GM18873 (cell line): ENCODE measurements at regions not wholly inside any gene's neighbourhood (a gene's known extent, or its start where the extent isn't known, plus 50 kb on each side); places are given as distances from the start of the nearest gene placed in this dataset.

Source experiments
- ATAC-seq: cut with Tn5 transposase; IDR thresholded peaks from one replicate; pipeline ENCODE4 v1.9.1; 2021; ENCODE audit warnings: mild to moderate bottlenecking, moderate library complexity, moderate number of reproducible peaks; ENCODE audit not compliant: unreplicated experiment, low FRiP score

GRCh38 chr5:145157841-145158240 lies 677.3 kb downstream of the PRELID2 start:
- ATAC-seq = no peak

- no peak for ATAC-seq
Measured at GRCh38 chr5:145141534-145141933, 693.6 kb downstream of the PRELID2 start.

DNA sequence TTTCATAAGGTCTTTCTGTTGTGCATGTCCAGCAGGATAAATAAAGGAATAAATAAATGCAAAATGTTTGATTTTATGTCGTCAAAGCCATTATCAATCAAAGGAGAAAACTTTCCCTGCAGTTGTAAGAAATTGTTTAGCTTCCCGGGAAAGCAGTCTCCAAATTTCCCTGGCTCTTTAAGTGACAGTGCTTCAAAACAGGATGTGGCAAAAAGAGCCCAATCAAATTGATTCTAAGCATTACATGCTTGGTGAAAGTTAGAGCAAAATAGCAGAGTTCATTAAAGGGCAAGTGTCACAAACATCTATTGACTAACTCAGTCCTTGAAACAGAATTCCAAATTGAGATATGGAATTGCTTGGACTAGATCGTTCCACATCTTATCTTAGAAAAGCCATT lies 704.1 kb downstream of the PRELID2 start:
- no peak for ATAC-seq

- no peak for ATAC-seq
Measured at GRCh38 chr5:145129797-145130196, 705.3 kb downstream of the PRELID2 start.

DNA sequence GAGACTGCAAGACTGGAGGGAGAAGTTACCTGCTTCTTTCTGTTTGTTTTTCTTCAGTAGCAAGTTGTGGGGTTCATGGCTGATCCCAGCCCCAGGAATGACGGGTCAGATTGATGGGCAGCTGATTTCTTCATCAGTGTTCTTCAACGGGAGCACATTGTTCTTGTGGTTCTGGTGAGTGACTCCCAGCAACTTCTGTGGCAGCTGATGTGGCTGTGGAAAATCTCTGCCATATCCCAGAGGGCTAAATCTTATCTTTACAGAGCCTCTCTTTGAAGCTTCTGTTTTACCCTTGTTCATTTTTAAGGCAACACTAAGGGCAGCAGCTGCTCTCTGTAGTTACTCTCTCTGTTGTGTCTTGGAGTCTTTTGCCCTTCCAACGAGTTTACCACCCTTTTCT lies 710.3 kb downstream of the PRELID2 start:
- no peak for ATAC-seq

DNA sequence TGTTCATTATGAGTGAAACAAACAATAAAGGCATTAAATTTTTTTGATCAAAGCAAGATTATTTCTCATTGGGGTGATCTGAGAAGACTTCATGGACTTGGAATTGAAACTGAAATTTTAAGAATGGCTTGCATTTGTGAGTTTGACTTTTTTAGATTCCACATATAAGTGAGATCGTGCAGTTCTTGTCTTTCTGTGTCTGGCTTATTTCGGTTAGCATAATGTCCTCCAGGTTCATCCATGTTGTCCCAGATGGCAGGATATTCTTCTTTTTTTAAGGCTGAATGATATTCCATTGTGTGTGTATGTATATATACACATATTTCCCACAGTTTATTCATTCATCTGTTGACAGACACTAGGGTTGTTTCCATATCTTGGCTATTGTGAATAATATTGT lies 716.5 kb downstream of the PRELID2 start:
- ATAC-seq = no peak

- no peak for ATAC-seq
Measured at GRCh38 chr5:145118127-145118526, 717.0 kb downstream of the PRELID2 start.

DNA sequence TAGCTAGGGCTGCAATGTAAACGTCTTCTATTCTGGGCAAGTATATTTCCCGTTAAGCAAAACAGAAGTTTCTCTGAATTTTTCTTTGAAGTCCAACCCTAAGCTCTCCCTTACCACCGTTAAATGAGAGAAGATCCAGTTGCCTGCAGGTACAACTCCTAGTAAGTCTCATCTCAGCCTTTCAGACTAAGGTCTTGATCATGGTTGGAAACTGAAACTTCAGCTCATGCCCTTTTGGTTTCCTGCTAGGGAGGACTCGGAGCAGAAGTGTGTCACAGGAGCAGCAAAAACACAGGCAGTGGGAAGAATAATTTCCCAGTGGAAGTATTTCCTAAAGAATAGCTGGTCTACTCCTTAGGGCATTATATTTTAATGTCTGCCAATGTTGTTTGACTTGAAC lies 717.9 kb downstream of the PRELID2 start:
- no peak for ATAC-seq

- ATAC-seq = no peak
Measured at GRCh38 chr5:145111420-145111819, 723.7 kb downstream of the PRELID2 start.

DNA sequence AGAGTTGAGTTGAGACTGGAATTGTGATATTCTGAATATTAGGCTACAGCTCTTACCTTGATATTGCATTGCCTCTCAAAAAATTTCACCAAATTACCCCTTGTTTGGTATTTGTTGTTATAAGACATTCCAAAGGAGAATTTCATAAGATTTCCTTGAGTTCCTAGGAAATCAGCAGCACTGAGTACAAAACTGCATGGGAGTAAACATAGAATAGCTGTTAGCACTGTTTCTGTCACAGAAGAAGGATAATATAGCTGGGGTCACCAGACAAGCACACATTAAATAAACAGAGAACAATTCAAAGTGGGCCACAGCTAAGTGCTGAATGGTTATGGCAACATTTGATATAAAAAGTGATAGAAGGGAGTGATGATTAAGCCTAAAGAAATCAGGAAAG lies 724.3 kb downstream of the PRELID2 start:
- no peak for ATAC-seq

- no peak for ATAC-seq
Measured at GRCh38 chr5:145110181-145110580, 725.0 kb downstream of the PRELID2 start.

- no peak for ATAC-seq
Measured at GRCh38 chr5:145105384-145105783, 729.8 kb downstream of the PRELID2 start.

DNA sequence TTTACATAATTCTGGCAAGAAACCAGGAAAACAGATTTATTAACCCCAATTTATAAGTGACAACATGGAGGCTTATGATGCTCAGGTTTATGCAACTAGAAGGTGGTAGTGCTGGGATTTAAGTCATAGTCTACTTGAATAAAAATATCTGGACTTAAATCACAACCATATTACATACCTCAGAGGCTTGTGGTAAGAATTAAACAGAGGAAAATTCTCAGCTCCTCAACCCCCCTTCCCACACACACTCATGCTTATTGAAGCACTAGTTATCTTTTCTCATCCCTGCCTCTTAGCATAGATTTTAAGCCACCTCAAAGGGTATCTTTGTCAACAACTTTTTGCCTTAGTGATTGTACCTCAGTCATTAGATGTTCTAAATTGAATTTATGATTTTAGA lies 731.0 kb downstream of the PRELID2 start:
- ATAC-seq = no peak

DNA sequence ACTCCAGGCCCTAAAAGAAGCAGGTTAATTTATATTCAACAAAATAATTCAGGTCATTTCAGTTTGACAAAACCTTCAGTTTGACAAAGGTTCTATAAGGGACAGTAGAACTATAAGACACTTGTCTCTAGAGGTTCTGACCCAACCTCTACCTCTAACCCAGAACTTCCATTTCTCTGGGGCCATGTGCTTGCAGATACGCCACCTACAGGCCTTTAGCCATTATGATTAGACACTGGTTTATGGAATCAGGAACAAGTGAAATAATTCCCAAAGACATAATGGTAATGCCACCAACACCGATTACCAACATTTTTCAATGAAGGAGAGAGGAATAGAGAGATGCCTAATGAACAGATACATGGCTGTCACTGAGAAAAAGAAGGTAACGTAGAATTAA lies 733.9 kb downstream of the PRELID2 start:
- ATAC-seq = no peak

DNA sequence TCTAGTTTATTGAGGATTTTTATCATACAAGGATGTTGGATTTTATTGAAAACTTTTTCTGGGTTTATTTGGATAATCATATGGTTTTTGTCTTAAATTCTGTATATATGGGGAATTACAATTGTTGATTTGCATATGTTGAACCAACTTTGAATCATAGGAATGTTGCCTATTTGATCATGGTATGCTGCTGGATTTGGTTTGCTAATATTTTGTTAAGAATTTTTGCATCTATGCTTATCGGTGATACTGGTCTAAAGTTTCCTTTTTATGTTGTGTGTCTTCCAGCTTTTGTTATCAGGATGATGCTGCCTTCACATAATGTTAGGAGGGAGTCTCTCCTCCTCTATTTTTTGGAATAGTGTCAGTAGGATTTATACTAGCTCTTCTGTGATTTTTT lies 745.0 kb downstream of the PRELID2 start:
- ATAC-seq = no peak

GRCh38 chr5:145084834-145085233 lies 750.3 kb downstream of the PRELID2 start:
- ATAC-seq = no peak

DNA sequence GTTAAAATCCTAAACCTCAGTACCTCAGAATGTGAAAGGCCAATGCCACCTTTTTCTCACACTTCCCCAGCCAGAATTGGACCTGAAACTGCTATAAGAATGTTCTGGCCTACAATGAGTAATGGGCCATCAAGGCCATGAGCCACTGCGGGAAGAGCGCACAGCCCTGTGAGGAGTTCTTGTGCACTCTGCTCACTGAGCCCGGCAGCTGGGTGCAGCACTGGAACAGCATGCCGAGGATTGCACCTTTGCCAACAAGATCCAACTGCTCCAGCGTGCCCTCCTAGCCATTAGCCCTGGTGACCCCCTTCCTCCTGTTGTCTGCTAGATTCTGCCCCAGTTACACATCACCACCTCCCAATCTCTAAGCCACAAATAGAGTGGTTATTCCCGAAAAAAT lies 758.1 kb downstream of the PRELID2 start:
- no peak for ATAC-seq

- ATAC-seq = no peak
Measured at GRCh38 chr5:145076040-145076439, 759.1 kb downstream of the PRELID2 start.

DNA sequence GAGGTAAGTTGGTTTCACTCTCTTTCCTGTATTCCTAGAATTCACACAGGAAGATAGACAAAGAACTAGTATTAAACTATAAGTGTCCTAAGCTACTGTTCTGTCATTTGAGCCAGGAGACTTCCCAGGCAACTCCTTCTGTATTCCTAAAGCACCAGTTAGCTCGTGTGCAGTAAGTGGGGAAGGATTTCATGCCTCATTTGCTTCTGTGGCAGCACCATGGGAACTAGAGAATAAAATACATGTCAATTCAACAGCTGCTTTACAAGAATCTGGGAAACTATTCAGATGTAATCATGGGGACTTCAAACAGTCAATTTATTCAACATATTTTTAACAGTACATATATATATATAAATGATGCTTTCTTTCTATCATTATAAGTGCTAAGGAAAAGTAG lies 762.3 kb downstream of the PRELID2 start:
- ATAC-seq = no peak

DNA sequence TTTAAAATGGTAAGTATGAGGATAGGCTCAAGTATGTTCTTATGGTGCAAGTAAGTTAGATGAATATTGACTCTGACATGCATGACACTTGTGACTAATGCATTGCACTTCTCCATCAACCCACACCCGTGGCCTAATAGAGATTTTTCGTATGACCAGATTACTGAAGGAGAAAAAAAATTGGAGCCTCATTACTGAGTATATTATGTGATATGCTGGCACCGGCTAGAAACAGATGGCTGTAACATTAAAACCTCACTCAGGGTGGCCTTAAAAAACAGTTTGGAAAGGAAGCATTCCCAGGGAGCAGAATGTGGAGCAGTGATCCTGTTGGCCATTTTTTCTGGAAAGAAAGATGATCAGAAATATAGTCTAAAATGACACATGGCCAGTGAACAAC lies 766.4 kb downstream of the PRELID2 start:
- no peak for ATAC-seq

DNA sequence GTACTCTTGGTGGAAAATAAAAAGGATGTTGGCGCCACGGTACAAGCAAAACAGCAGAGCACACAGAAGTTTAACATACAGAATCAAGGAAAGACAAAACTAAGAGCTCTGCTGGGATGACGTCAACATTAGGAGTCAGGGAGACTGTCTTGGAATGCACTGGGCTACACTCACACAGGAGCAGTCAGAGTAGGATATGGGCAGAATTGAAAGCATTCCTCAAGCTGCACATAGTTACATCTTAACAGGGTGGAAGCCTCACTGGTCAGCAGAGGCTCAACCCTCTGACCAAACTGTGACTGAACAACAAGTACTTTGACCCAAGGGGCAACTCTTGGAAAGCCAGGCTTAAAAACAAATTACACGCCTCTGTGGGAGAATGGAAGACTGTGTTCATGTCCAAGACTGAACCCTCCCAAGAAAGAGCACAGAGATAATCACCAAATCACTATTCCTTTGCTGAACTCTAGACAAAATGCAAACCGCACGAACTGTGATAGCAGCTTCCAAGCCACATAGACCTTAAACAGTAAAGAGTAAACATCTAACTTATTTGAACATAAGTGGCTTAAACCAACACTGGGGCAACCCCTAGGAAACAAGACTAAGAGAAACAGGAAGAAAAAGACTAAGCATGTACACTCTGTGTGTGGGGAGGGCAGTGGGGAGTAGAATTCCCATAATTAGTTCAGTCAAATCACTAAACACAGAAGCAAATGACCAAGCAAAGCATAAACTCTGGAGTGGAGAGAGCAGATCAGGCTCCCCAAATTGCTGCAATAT lies 772.7 kb downstream of the PRELID2 start:
- no peak for ATAC-seq

DNA sequence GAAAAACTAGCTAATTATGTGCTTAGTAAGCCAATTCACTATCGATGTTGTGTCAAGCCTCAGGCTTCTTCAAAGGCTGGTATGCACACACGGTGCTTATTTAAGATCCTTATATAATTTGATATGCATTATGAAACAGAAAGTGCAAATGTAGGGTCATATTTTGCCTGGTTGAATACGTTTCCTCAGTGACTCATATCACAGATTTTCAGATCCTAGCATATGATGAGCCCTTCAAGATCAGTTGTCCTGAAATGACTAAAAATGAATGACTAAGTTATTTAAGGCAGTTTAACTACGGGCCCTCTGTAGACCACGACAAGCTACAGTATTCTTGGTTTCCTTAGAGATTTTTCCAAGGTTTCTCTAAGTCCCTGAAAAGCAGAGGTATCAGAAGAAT lies 778.3 kb downstream of the PRELID2 start:
- ATAC-seq = peak; percentile 97

DNA sequence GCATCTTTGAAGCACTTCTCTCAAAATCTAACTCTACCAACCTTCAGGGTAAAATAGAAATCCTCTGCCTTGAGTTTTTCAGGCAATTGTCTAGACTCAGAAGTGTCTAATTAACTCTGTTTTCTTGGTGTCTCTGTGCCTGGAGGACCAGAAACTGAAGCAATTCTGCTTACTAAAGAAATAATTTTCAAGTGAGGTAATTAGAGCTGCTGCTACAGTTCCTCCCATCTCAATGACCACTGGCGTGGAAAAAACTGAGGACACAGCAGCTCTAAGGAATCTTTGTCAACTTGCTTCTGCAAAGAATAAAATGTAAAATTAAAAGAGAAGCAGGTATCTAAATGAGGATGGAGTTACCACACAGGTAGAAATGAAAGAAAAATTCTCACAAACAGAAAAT lies 785.0 kb downstream of the PRELID2 start:
- no peak for ATAC-seq
